GM20000 (cell line): ENCODE measurements at regions not wholly inside any gene's neighbourhood (a gene's known extent, or its start where the extent isn't known, plus 50 kb on each side); places are given as distances from the start of the nearest gene placed in this dataset.

ENCODE experiments used
- DNase-seq: peaks from one replicate; pipeline ENCODE4 v3.0.0; 2012; ENCODE audit warnings: low spot score
- TF ChIP-seq, protein P1 (sequence below): IDR thresholded peaks from 2 replicates; pipeline ENCODE4 v1.5.1; 2012; ENCODE audit warnings: mild to moderate bottlenecking, control low read depth; ENCODE audit errors: extremely low read depth, missing control alignments

DNA sequence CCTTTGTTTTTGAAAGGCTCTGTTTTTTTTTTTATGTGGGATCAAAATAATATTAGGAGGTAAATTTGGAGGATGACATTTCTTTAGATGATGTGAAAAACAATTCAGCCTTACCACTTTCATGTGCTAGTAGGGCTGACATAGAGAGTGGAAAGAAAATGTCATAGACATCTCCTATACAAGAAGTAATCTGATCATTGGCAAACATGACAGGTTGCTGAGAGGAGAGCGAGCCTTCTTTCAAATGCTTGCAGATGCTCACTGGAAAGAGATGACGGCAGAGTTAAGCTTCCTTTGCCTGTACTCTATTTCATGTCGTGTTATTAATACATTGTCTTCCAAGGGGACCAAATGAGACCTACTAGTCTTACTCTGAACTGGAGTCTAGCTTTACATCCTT is 160.1 kb upstream of the DAP start:
- no peak for DNase-seq
- TF ChIP-seq, protein P1, sequence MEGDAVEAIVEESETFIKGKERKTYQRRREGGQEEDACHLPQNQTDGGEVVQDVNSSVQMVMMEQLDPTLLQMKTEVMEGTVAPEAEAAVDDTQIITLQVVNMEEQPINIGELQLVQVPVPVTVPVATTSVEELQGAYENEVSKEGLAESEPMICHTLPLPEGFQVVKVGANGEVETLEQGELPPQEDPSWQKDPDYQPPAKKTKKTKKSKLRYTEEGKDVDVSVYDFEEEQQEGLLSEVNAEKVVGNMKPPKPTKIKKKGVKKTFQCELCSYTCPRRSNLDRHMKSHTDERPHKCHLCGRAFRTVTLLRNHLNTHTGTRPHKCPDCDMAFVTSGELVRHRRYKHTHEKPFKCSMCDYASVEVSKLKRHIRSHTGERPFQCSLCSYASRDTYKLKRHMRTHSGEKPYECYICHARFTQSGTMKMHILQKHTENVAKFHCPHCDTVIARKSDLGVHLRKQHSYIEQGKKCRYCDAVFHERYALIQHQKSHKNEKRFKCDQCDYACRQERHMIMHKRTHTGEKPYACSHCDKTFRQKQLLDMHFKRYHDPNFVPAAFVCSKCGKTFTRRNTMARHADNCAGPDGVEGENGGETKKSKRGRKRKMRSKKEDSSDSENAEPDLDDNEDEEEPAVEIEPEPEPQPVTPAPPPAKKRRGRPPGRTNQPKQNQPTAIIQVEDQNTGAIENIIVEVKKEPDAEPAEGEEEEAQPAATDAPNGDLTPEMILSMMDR = no peak

DNA sequence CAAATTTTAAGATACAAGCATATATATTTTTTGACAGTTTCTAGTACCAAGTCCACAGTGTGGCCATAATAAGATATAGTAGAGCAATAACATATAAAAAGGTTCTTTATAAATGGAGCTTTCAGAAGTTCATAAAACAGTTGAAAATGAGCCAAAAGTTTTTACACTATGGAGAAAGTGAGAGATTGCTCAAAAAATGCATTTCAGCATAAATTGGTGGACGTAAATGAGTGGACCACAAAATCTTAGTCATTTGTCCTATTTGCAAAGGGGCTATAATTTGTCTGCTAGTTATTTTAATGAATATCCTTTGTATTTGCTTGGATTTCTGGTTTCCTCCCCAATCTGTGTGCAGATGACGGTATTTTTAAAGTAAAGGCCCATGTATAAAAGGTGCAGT is 159.4 kb upstream of the DAP start:
- DNase-seq = no peak
- TF ChIP-seq, protein P1 = no peak

- DNase-seq = no peak
- TF ChIP-seq, protein P1 = no peak
Observed at GRCh38 chr5:10914741-10915480, 153.9 kb upstream of the DAP start.

DNA sequence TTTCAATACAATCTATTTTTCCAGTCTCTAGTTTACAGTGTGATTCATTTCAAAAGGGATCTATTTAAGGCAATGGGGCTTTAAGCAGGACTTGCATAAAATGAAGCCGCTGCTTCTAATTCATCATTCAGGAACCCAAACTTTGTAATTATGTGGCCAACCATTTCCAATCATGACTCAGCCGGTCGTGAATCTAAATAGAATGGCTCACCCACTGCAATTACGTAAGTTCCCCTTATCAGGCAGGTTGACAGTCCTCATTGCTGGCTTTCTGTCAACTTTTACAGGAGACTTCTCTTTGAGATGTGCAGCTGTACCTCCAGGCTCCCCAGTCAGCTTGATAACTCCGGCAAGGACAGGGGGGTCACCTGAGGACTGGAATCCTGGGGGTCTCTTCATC is 152.8 kb upstream of the DAP start:
- TF ChIP-seq, protein P1 = no peak
- DNase-seq = peak; percentile 7

DNA sequence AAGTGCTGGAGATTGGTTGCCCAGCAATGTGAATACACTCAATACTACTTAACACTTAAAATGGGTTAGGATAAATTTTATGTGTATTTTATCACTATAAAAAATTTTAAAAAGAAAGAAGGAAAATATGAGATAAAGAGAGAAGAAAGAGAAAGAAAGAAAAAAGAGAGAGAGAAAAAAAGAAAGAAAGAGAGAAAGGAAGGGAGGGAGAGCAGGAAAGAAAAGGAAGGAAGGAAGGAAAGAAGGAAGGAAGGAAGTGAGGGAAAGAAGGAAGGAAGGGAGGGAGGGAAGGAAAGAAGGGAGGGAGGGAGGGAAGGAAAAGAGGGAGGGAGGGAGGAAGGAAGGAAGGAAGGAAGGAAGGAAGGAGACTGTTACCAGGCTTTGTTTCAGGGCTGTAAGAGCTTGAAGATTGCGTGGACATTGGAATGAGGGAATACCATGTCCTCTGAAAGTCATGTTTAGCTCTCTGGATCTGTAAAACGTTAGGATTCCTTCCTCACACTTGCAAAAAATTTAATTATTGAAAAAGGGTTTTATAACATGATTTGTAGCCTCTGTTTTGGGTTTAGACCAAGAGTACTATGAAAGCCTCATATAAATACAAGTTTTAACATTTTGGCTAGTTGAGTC is 152.3 kb upstream of the DAP start:
- TF ChIP-seq, protein P1 = no peak
- DNase-seq = no peak

DNA sequence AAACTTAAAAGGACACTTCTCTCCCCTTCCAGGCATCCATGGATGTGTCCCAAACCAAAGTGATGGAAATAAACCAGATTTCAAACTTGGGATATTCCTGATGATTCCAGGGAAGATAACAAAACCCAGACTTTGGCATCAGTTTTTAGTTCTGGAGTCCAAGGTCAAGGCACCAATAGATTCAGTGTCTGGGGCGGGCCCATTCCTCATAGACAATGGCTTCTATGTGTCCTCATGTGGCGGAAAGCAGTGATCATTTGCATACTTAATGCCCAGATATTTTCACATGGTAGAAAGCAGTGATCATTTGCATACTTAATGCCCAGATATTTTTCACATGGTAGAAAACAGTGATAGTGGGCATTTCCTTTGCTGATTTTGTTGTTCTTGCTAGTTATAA is 151.4 kb upstream of the DAP start:
- no peak for DNase-seq

DNA sequence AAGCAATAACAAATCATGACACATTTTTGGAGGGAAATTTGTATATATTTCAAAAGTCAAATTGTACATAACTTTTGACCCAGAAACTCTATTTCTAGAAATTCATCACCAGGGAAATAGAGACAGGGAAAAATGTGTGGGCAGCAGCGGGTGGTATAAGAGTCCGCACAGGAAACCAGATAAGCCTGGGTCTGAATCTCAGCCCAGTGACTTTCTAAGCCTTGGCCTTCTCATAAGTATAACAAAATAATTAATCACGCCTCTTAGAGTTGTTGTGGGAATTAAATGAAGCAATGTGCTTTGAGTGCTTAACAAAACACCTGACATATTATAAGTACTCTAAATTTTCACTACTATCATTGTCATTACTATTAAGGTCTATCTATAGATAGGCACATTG is 149.2 kb upstream of the DAP start:
- no peak for DNase-seq
- TF ChIP-seq, protein P1 = no peak

More for the DNA sequence above, 151.4 kb upstream of the DAP start:
- TF ChIP-seq, protein P1 = no peak
